Sigmoid colon (tissue), 4 donors: ENCODE measurements at regions not wholly inside any gene's neighbourhood (a gene's known extent, or its start where the extent isn't known, plus 50 kb on each side); places are given as distances from the start of the nearest gene placed in this dataset.

Source experiments
- POLR2A ChIP-seq, 2 donors: fragments of 450-650 bp; IDR thresholded peaks; one replicate each; pipeline ENCODE4 v1.6.1; 2016; ENCODE audit warnings: antibody characterized with exemption in 2 of 2, mild to moderate bottlenecking in 2 of 2, moderate library complexity in 2 of 2
- POLR2AphosphoS5 ChIP-seq, 4 donors: sonication (generic); formaldehyde crosslinking; IDR thresholded peaks; one replicate each; pipeline ENCODE4 v1.6.1; 2017; ENCODE audit warnings: antibody characterized with exemption in 4 of 4
- TF ChIP-seq, protein P1 (sequence below), 4 experiments: fragments of 450-650 bp in 3 of 4; fragments of 200-600 bp in 1 of 4; IDR thresholded peaks; one replicate each; pipeline ENCODE4 v1.5.1; 2016 to 2019; ENCODE audit warnings: antibody characterized with exemption in 4 of 4, mild to moderate bottlenecking in 3 of 4, moderate library complexity in 2 of 4

DNA sequence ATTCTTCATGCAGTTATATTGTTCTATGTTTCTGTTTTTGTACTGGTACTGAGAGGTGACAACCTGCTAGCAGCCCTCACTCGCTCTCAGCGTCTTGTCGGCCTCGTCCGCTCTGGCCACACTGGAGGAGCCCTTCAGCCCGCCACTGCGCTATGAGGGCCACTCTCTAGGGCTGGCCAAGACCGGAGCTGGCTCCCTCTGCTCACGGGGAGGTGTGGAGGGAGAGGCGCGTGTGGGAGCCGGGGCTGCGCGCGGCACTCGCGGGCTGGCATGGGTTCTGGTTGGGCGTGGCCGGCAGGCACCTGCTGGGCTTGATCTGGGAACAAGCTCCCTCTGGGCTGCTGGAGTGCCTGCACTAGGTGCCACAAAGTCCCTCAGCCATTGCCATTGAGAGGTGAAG lies 1323.8 kb upstream of the EYS start:
- no peak for TF ChIP-seq POLR2A (IDR thresholded peaks at IDR 0.05)
- TF ChIP-seq, protein P1, sequence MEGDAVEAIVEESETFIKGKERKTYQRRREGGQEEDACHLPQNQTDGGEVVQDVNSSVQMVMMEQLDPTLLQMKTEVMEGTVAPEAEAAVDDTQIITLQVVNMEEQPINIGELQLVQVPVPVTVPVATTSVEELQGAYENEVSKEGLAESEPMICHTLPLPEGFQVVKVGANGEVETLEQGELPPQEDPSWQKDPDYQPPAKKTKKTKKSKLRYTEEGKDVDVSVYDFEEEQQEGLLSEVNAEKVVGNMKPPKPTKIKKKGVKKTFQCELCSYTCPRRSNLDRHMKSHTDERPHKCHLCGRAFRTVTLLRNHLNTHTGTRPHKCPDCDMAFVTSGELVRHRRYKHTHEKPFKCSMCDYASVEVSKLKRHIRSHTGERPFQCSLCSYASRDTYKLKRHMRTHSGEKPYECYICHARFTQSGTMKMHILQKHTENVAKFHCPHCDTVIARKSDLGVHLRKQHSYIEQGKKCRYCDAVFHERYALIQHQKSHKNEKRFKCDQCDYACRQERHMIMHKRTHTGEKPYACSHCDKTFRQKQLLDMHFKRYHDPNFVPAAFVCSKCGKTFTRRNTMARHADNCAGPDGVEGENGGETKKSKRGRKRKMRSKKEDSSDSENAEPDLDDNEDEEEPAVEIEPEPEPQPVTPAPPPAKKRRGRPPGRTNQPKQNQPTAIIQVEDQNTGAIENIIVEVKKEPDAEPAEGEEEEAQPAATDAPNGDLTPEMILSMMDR (IDR thresholded peaks at IDR 0.05) = no peak
- no peak for TF ChIP-seq POLR2AphosphoS5 (IDR thresholded peaks at IDR 0.05)
